Right ventricle myocardium superior (tissue), 1 donor: ENCODE measurements at regions not wholly inside any gene's neighbourhood (a gene's known extent, or its start where the extent isn't known, plus 50 kb on each side); places are given as distances from the start of the nearest gene placed in this dataset.

ENCODE experiments used
- ATAC-seq: fragments of 200-7000 bp; cut with Tn5 transposase; one replicate; pipeline ENCODE4 v1.9.1; 2020; ENCODE audit warnings: mild to moderate bottlenecking; ENCODE audit not compliant: poor library complexity
- DNase-seq: peaks from one replicate; pipeline ENCODE4 v3.0.0-alpha.2; 2020
- intact Hi-C: fragments of 100-400 bp; cut with DNase I; formaldehyde crosslinking; loops from one replicate; pipeline ENCODE4 v1.11.2; 2022
- donor health status: DM: no; HTN: yes; CAD: no; lungs with severe emphysema.

- ATAC-seq, result no peak
- intact Hi-C loops, result no loop called here
- DNase-seq, result no peak
Observed at GRCh38 chr16:5874899-5875298, 777.3 kb upstream of the EEF2KMT start.

GRCh38 chr16:5873221-5873620, 775.6 kb upstream of the EEF2KMT start:
- intact Hi-C loops, result no loop called here
- DNase-seq (no peak), ATAC-seq (no peak)

GRCh38 chr16:5870886-5871691, 773.5 kb upstream of the EEF2KMT start:
- ATAC-seq (no peak), DNase-seq (no peak)
- intact Hi-C loops, result no loop called here

GRCh38 chr16:5867250-5867649, 769.7 kb upstream of the EEF2KMT start:
- DNase-seq, result no peak
- intact Hi-C loops, result no loop called here
- ATAC-seq, result no peak

- ATAC-seq (no peak), DNase-seq (no peak)
- intact Hi-C loops, result no loop called here
Observed at GRCh38 chr16:5865236-5865635, 767.6 kb upstream of the EEF2KMT start.

GRCh38 chr16:5863071-5863606, 765.5 kb upstream of the EEF2KMT start:
- DNase-seq (no peak), ATAC-seq (no peak)
- intact Hi-C loops, result no loop called here

- ATAC-seq, result no peak
- intact Hi-C loops, result no loop called here
- no peak for DNase-seq
Observed at GRCh38 chr16:5862103-5862840, 764.7 kb upstream of the EEF2KMT start.

GRCh38 chr16:5861241-5861640, 763.6 kb upstream of the EEF2KMT start:
- no peak for DNase-seq
- intact Hi-C loops, result no loop called here
- ATAC-seq, result no peak

- ATAC-seq (no peak), DNase-seq (no peak)
- intact Hi-C loops, result no loop called here
Observed at GRCh38 chr16:5858180-5858579, 760.6 kb upstream of the EEF2KMT start.

GRCh38 chr16:5854027-5854426, 756.4 kb upstream of the EEF2KMT start:
- intact Hi-C loops, result no loop called here
- no peak for ATAC-seq
- no peak for DNase-seq

- DNase-seq (no peak), ATAC-seq (no peak)
- intact Hi-C loops, result no loop called here
Observed at GRCh38 chr16:5852151-5852550, 754.6 kb upstream of the EEF2KMT start.

GRCh38 chr16:5851393-5851982, 753.9 kb upstream of the EEF2KMT start:
- intact Hi-C loops, result no loop called here
- no peak for ATAC-seq
- no peak for DNase-seq

GRCh38 chr16:5850632-5851392, 753.2 kb upstream of the EEF2KMT start:
- ATAC-seq, result no peak
- intact Hi-C loops, result no loop called here
- DNase-seq, result no peak

GRCh38 chr16:5845046-5845445, 747.5 kb upstream of the EEF2KMT start:
- intact Hi-C loops, result no loop called here
- ATAC-seq, result no peak
- DNase-seq, result no peak

GRCh38 chr16:5841974-5842373, 744.4 kb upstream of the EEF2KMT start:
- intact Hi-C loops, result no loop called here
- no peak for ATAC-seq
- no peak for DNase-seq

GRCh38 chr16:5838725-5839124, 741.1 kb upstream of the EEF2KMT start:
- ATAC-seq (no peak), DNase-seq (no peak)
- intact Hi-C loops, result no loop called here

- DNase-seq, result no peak
- intact Hi-C loops, result no loop called here
- ATAC-seq, result no peak
Observed at GRCh38 chr16:5838071-5838470, 740.5 kb upstream of the EEF2KMT start.

GRCh38 chr16:5837007-5837670, 739.5 kb upstream of the EEF2KMT start:
- no peak for ATAC-seq
- no peak for DNase-seq
- intact Hi-C loops, result no loop called here

- intact Hi-C loops, result no loop called here
- DNase-seq (no peak), ATAC-seq (no peak)
Observed at GRCh38 chr16:5835876-5836275, 738.3 kb upstream of the EEF2KMT start.
